Mucosa of gallbladder (tissue), 1 donor: ENCODE measurements at regions not wholly inside any gene's neighbourhood (a gene's known extent, or its start where the extent isn't known, plus 50 kb on each side); places are given as distances from the start of the nearest gene placed in this dataset.
A peak's percentile ranks its signal among the peaks of the same experiment; 100 is the strongest.

ENCODE experiments used
- DNase-seq: peaks from one replicate; pipeline ENCODE4 v3.0.0-alpha.2; 2020; ENCODE audit warnings: low spot score
- donor health status: DM: no; HTN: no; CAD: no.

DNA sequence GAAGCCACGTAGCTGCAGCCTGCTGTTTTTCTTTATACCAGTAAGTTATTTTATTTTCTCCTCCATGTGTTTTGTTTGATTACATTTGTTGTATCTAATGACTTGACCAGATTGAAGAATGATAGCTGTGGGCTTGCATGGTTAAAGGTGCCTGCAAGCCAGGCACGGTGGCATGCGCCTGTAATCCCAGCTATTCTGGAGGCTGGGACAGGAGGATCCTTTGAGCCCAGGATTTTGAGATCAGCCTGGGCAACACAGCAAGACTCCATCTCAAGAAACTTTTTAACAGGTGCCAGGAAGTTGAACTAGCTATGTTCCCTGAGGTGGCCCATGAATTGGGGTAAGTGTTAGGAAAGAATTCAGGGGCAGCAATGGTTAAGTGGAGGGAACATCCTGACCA, 179.4 kb downstream of the IRS1 start:
- no peak for DNase-seq

DNA sequence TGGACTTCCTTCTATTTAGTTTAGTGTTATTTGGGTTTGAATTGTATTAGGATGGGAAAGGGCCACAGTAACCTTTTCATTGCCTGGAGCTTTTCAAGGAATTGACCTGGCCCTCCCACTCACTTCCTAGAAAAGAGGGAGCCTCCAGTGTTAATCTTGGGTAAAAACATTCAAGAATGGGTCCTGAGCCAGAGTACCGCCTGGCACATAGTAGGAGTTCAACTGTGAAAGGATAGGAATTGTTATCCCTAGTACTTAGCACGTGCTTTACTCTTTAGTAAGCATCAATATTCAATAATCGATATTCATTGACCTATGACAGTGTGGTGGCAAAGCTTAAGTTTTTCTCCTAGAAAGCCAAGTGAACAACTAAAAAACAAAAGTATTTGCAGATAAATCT, 179.9 kb downstream of the IRS1 start:
- no peak for DNase-seq

DNA sequence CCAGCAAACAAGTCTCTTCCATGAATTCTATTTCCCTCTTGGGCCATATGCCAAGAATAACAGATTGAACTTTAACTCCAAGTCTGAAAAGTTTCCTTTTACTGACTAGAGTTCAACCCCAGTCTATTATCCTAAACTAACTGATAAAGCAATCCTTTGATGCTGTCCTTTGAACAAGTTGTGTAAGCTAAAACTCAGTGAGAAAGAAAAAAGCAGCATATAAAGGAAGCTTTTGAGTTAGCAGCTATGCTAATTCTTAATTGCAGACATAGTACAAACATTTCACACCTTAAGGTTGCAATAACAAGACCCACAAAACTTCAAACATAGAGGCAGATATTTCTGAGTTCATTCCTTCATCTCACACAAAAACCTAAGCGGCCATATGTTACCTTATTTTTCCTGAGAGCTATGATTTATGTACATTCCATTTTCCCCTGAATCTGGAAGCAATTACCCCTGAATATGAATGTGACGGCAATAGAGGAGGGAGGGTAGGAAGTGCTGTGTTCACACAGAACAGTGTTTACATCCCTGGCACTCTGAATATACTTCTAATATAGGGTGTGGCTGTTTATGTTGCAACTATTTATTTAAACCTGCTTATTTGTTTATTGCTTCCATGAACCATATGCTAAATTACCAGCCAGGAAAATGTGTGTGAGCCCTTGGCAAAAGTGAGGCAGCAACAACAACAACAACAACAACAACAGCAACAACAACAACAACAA, 180.6 kb downstream of the IRS1 start:
- no peak for DNase-seq

DNA sequence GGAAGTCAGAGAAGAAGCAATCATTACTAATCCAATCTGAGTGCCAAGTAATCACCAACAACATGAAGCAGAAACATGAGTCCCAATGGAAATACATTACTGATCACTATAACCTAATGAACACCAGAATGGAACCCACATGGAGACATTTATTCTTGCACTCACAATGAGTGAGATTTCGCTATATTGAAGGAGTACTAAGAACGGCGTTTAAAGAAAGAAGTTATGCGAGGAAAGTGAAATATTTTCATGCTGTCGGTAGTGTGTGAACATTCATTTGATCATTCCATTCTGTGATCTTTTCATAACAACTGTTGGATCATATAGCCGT, 181.1 kb downstream of the IRS1 start:
- DNase-seq, result no peak

DNA sequence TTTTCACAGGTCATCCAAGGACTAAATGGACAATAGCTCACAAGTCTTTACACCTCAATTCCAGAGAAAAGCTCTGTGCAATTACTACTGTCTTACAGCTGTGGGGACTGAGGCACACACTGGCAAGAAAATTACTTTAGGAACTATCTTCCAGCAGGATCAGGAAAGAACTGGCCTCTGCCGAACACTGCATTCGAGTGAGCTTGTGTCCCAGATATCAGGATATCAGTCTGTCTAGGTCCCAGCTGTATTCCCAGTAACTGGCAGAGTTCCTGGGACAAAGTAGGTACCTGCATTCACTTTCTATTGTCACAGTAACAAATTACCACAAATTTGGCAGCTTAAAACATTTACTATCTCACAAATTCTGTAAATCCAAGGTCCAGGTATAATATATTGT, 183.7 kb downstream of the IRS1 start:
- no peak for DNase-seq

DNA sequence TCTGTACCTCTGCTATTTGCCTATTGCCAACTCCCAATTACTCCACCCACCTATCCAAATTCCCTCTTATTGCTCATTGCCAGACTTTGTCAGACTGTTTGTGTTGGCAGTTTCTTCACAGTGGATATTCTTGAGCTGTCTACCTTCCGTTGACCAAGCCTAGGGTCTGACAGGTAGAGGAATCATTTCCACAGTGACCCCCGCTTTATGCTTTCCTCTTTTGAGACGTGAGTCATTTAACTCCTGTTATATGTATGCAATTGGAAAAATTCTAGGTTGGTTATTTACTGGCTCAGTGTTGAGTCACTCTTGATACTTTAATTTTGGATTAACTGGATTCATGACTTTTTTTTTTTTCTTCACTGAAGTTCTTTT, 187.7 kb downstream of the IRS1 start:
- DNase-seq, result no peak

DNA sequence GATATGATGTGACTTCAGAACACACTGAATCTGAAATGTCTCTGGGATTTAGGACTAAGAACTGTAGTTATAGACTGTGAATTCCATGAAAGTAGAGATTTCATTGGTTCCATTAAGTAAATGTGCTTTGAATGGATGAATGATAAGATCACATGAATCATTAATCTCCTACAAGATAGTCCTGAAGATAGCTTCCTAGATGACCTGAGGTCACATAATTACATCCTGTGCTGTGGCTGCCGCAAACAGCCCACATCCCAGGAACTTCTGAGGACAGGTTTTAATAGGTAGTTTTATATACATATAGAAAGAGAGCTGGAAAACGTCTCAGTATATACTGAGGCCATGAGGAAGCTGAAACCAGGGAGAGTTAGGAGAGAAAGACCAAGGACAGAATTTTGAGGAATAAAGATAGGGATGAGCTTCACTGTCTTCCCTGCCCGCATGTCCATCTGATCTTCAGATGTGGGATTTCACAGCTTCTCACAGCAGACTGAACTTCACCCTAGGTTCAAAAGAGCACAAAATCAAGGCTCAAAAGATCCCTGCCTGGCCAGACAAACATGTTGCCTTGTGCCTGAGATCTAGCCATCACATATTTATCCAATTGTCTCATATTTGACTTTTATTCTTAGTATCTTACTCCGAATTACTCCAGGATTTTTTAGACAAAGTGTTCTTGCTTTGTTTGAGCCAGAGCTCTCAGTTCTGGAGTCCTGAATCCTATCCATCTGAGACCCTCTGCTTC, 188.2 kb downstream of the IRS1 start:
- DNase-seq, result no peak

DNA sequence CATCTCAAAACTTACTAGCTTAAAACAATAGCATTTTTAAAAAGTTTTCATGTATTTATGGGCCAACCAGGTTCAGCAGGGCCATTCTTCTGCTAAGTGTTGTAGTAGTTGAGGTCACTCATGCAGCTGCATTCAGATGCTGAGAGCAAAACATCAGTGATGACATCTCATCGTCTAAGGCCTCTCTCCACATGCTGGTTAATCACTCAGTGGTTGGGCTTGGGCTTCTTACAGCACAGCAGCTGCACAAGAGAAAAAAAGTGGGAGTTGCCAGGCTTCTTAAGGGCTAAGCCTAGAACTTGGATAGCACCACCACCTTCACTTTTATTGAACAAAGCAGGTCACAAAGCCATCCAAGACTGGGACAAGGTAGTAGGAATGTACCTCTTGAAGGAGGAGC, 190.3 kb downstream of the IRS1 start:
- DNase-seq, result no peak

DNA sequence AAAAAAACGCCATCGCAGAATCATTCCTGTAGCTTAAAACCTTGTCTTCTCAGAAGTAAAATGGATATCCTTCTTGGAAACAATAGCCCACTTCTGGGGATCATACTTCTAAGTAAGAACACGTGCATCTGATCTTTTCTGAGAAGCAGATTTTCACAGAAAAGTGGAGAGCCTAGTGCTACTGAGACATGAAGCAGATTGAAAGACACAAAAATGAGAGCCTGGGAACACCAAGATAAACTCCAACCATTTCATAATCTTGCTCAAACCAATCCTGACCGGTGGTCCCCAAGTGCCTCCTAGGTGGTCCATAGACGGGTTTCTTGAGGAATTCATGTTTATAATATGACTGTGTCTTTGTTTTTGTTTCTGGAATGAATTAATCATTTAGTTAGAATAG, 191.2 kb downstream of the IRS1 start:
- no peak for DNase-seq

DNA sequence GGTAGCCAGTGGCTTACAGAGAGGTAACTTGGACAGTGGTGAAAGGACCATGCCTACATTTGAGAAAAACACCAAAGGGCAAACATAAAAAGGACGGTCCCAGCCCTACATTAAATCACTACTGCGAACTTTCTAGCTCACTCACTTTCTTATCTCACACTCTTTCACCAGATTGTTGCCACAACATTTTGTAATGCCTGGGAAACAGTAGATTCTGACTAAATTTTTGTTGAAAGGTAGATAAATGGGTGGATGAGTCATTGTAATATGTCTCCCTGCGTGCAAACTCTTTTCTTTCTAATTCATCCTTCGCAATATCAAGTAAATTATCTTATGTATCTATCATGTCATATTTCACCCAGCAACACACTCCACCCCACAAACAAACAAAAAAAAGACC, 192.2 kb downstream of the IRS1 start:
- no peak for DNase-seq

DNA sequence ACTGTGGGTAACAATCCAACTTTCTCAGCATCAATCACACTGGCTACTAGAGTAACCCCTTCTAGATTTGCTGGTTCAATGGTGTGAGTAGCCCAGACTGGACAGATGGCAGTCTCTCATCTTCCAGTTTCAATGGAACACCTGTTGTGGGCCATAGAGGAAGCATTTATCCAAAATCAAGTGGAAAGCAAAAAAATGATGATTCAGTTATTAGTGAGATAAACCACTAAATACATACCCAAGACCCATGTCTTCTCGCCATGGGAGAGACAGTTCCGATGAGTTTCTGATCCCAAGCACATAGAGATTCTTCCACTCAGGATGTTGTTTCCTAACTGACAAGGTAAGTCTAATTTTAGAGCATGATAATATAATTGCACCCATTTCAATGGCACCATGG, 194.0 kb downstream of the IRS1 start:
- no peak for DNase-seq

DNA sequence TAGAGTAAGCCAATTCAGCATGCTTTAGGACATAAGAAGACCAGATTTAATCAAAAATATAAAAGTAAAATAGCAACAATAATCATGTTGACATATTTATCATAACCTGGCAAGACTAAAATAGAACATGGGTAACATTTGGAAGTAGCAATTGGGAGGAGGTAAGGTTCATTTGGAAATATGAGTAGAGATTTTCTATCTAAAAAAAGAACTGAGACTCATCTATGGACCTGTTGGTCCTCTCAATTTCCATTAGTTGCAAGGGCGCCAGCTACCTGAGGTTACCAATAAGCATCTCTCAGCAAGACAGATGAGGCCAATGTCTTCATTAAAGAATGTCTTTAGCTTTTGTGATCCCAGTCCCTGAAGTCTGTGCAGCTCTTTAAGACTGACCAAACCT, 196.0 kb downstream of the IRS1 start:
- DNase-seq, result no peak

DNA sequence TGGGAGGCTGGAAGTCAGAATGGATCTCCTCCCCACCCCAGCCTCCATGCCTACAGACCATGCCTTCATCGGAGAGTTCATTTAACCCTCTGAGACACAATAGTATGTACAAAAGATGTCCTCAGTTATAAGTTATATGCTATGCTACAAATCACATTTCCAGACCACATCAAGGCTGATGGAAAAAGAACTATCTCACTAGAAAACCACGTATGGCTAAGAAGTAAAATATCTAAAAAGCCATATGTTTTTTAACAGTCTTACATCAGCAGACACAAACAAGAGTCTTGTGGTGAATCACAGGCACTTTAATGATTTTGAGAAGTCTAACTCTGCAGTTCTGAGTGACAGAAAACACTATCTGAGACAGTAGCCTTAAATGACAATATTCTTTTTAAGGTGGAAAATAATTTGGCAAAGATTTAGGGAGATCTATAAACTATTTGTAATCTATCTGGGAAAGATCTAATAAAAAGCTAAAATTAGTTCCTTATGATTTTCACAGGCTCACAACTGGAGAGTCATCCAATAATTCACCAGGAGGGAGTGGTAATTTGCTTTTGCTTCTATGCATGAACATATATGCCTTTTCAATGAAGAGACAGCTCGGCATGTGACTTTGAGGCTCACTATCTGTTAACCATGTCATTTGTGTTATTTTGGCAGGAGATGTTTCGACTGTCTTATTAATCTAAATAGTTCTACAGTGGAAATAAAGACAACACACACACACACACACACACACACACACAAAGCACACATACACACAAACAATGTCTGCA, 197.5 kb downstream of the IRS1 start:
- no peak for DNase-seq

DNA sequence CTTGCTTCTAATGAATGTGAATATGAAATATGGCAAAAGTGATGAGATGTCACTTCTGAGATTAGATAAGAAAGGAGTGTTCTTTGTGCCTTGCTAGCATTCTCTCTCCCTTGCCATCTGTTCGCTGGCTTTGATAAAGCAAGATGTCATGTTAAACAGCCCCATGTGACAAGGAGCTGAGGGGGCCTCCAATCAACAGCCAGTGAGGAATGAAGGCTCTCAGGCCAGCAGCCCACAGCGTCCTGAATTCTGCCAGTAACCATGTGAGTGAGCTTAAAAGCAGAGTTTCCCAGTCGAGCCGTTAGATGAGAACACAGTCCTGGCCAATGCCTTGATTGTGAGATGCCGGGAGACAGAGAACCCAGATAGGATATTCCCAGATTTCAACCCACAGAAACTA, 198.8 kb downstream of the IRS1 start:
- DNase-seq, result no peak

DNA sequence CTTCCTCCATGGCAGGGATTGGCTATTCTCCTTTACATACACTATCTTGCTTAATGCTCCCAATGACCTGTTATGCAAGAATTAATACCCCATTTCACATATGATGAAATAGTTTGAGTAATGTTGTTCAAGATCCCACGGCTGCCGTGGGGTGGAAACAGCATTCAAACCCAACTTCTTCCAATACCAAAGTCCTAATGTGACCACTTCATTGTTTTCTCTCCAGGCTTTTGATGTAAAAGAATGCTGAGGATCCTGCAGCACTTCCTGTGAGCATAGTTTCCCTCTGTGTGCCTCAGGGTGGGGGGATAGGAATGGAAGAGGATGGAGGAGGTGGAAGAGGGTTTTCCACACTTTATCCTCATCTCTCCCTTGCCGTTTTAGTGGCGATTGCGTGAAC, 199.4 kb downstream of the IRS1 start:
- no peak for DNase-seq

DNA sequence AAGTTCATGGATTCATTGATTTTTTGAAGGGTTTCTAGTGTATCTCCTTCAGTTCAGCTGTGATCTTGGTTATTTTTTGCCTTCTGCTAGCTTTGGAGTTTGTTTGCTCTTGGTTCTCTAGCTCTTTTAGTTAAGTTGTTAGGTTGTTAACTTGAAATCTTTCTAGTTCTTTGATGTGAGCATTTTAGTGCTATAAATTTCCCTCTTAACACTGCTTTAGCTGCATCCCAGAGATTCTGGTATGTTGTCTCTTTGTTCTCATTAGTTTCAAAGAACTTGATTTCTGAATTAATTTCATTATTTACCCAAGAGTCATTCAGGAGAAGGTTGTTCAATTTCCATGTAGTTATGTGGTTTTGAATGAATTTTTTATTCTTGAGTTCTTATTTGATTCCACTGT, 210.6 kb downstream of the IRS1 start:
- no peak for DNase-seq

DNA sequence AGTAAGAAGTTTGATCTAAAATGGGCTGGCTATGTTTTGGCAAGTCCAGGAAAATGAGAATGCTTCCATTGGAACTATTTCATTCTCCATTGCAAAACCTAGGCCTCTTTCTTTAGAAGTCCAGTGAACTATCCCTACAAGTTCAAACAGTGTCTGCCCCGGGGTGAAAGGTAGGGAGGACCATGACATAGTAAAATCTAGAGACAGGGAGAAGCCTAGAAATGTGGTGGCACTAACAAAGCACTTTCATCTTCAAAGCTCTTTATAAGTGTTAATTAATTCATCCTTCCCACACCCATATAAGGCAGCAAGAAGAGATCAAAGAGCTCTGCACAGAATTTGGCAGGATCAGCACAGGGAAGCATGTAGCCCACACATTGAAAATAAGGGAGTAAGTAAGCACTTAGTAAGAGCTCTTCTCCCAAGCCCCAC, 214.5 kb downstream of the IRS1 start:
- DNase-seq, result no peak

DNA sequence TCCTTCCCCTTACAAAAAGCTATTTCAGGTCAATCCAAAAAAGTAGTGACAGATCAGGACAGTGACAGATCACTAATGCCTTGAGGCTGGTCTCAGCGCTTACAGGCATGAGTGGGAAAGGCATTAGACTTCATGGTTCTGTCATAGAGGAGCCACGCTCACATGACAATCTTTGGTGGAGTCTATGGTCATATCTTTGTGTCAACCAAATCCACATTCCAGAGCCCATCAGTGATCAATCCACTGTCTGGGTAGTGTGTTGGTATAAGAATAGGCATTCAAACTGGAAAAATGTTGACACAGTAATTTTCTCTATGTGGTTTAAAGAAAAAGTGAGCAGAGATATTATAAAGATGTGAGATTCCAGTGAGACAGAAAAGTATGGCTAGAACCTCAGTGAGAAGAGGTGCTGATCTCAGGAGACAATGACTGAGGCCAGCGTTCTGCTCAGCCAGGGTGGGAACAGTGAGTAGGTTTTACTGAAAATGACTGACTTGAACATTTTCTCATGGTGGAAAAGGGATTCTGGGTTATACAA, 215.0 kb downstream of the IRS1 start:
- DNase-seq, result no peak

DNA sequence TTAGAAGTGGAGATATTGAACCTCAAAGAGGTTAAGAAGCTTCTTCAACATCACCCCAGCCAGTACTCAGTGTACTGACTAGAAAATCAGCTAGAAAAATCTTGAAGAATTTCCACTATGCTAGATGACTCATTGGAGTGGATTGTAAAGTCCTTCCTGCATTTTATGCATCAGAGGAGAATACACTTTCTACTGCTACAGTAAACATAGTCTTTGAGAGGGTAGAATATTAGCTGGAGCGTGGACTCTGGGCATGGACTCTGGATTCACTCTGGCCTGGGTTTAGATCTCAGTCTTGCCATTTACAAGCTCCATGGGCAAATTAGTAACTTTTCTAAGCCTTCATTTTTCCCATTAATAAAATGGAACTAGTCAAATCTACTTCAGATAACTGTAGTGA, 215.9 kb downstream of the IRS1 start:
- DNase-seq, result peak; percentile 18

DNA sequence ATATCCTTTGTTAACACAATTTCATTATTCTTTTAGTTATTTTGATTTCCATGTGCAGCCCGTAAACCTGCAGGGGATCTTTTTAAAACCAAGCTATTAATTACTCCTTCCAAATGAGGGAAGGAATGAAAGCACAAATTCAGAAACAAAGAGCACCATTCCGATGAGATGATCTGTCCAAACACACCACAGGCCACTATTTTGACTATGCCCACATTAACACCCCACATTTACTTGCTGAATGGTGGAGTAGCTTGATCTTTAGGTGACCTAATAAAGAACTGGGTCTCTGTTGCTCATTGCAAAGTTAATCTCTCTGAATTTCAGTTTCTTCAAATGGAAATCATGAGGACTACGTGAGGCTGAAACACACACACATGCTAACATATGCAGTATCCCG, 218.0 kb downstream of the IRS1 start:
- no peak for DNase-seq

DNA sequence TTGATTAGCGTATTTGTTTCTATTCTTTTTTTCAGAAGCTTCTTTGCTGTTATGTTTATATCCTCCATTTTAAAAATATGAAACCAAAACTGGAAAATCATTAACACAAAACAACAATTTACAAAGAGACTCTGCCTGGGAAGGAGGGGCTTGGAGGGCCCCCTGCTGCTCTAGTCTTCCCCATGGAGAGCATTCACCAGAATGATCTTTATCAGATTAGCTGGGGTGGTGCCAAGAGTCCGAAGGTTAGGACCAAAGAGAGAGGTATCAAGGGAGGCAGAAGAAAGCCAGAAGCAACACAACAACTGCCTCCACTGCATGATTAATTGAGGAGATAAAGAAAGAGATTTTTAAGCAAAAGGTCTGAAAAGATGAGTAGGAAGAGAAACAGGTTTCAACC, 218.6 kb downstream of the IRS1 start:
- peak; percentile 76 for DNase-seq

DNA sequence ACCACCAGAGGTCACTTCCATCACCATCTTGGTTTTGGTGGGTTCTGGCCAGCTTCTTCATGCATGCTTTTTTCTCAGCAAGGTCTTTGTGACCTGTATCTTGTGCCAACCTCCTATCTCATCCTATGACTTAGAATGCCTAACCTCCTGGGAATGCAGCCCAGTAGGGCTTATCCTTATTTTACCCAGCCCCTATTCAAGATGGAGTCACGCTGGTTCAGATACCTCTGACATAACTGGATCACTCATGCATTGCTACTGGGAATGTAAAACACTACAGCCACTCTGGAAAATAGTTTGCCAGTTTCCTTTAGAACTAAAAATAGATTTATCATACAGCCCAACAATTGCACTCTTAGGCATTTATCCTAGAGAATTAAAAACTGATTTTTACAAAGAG, 219.2 kb downstream of the IRS1 start:
- DNase-seq, result no peak

DNA sequence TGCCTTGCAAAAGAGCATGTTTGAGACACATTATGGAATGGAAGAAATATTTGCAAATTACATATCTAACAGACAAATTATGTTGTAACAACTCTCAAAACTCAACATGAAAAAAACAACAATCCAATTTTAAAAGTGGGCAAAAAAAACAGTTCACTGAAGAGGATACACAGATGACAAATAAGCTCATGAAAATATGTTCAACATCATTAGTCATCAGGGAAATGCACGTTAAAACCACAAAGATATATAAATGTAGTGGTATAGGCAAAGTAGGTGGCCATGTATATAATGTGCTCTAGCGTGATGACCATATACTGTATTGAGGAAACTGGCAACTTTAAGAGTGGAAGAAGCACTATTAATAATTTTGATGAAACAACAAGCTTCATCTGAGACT, 220.1 kb downstream of the IRS1 start:
- no peak for DNase-seq
